COLO668 (cell line): ENCODE measurements at regions not wholly inside any gene's neighbourhood (a gene's known extent, or its start where the extent isn't known, plus 50 kb on each side); places are given as distances from the start of the nearest gene placed in this dataset.

Experiments
- DNase-seq: peaks from one replicate; lab custom pipeline; 2025; ENCODE audit not compliant: unreplicated experiment; lab: John Stamatoyannopoulos, UW

- DNase-seq: no peak
Observed at GRCh38 chr7:18401757-18402156, 93.8 kb upstream of the HDAC9 start.

GRCh38 chr7:18402488-18403183 is 92.9 kb upstream of the HDAC9 start:
- DNase-seq: no peak

GRCh38 chr7:18405726-18406125 is 89.8 kb upstream of the HDAC9 start:
- DNase-seq: no peak

- no peak for DNase-seq
Observed at GRCh38 chr7:18407385-18407784, 88.2 kb upstream of the HDAC9 start.

- no peak for DNase-seq
Observed at GRCh38 chr7:18408461-18408860, 87.1 kb upstream of the HDAC9 start.

- DNase-seq: no peak
Observed at GRCh38 chr7:18408868-18409267, 86.7 kb upstream of the HDAC9 start.

GRCh38 chr7:18413447-18413846 is 82.1 kb upstream of the HDAC9 start:
- DNase-seq: no peak

GRCh38 chr7:18414885-18415284 is 80.7 kb upstream of the HDAC9 start:
- no peak for DNase-seq

- no peak for DNase-seq
Observed at GRCh38 chr7:18416988-18417387, 78.6 kb upstream of the HDAC9 start.

- DNase-seq: no peak
Observed at GRCh38 chr7:18419456-18419855, 76.1 kb upstream of the HDAC9 start.

- no peak for DNase-seq
Observed at GRCh38 chr7:18420108-18420507, 75.4 kb upstream of the HDAC9 start.

- DNase-seq: no peak
Observed at GRCh38 chr7:18420748-18421147, 74.8 kb upstream of the HDAC9 start.

- no peak for DNase-seq
Observed at GRCh38 chr7:18421297-18422002, 74.1 kb upstream of the HDAC9 start.

- DNase-seq: no peak
Observed at GRCh38 chr7:18425227-18425626, 70.3 kb upstream of the HDAC9 start.

- DNase-seq: no peak
Observed at GRCh38 chr7:18425838-18426445, 69.6 kb upstream of the HDAC9 start.

GRCh38 chr7:18426564-18427226 is 68.9 kb upstream of the HDAC9 start:
- no peak for DNase-seq

GRCh38 chr7:18429547-18429946 is 66.0 kb upstream of the HDAC9 start:
- no peak for DNase-seq

GRCh38 chr7:18430810-18431209 is 64.7 kb upstream of the HDAC9 start:
- no peak for DNase-seq

- no peak for DNase-seq
Observed at GRCh38 chr7:18434171-18434570, 61.4 kb upstream of the HDAC9 start.

- DNase-seq: no peak
Observed at GRCh38 chr7:18437101-18437500, 58.4 kb upstream of the HDAC9 start.

- DNase-seq: no peak
Observed at GRCh38 chr7:18440934-18441333, 54.6 kb upstream of the HDAC9 start.

- DNase-seq: no peak
Observed at GRCh38 chr7:18444826-18445225, 50.7 kb upstream of the HDAC9 start.
